ENCODE measurements at regions not wholly inside any gene's neighbourhood (a gene's known extent, or its start where the extent isn't known, plus 50 kb on each side); places are given as distances from the start of the nearest gene placed in this dataset.

- H3K36me3 Mint-ChIP-seq, result no peaks in the 10 kb centered on the region
- H3K9me3 Mint-ChIP-seq, result no peaks in the 10 kb centered on the region
- H3K4me1 Mint-ChIP-seq, result no peaks in the 10 kb centered on the region
- H3K27me3 Mint-ChIP-seq (ENCODE audit: low read depth in 3 of 3), result peaks cover 0 to 6% (median 2%) of the 10 kb centered on the region in 3 donors
- Histone ChIP-seq H3K9me3 (replicated peaks in 1 of 2; ENCODE audit: control insufficient read depth in 1 of 2, insufficient read depth in 1 of 2, low read length in 2 of 2) (no peaks in the 10 kb centered on the region), H3K9ac (ENCODE audit: insufficient read depth, low read length, poor library complexity, severe bottlenecking) (no peak overlapping the region), H3K4me2 (replicated peaks; ENCODE audit: extremely low read depth, low read length, poor library complexity, severe bottlenecking) (no peak overlapping the region), H3K27ac (ENCODE audit: low read depth in 1 of 2, low read length in 2 of 2) (no peak overlapping the region), H3K36me3 (replicated peaks in 1 of 2; ENCODE audit: control insufficient read depth in 1 of 2, insufficient read depth in 2 of 2, low read length in 2 of 2) (no peaks in the 10 kb centered on the region), H3K27me3 (ENCODE audit: control insufficient read depth in 2 of 2, insufficient read depth in 2 of 2, low read length in 2 of 2) (no peaks in the 10 kb centered on the region), H3K4me1 (ENCODE audit: control insufficient read depth in 1 of 2, insufficient read depth in 2 of 2, low read length in 2 of 2) (no peaks in the 10 kb centered on the region), H4K20me1 (ENCODE audit: insufficient read depth, low read length) (no peaks in the 10 kb centered on the region), H3K4me3 (replicated peaks in 1 of 3; ENCODE audit: low read depth in 2 of 3, low read length in 3 of 3) (no peak overlapping the region), H2AFZ (ENCODE audit: insufficient read depth, low read depth, low read length, poor library complexity, severe bottlenecking) (no peak overlapping the region), H3K79me2 (ENCODE audit: insufficient read depth, low read length) (no peaks in the 10 kb centered on the region)
- intact Hi-C loops (cut with micrococcal nuclease), result no loop called here
- no peak for DNase-seq
- no CpG with 5 or more reads among the region's 1 CpG for WGBS (ENCODE audit: insufficient coverage)
- no peak overlapping the region for H3K4me3 Mint-ChIP-seq
- H3K27ac Mint-ChIP-seq, result no peak overlapping the region
- no peak for TF ChIP-seq CTCF (IDR thresholded peaks at IDR 0.05)
Observed at GRCh38 chr3:153957421-153957820, 163.8 kb upstream of the ARHGEF26 start.

GRCh38 chr3:153958635-153959595 is 162.3 kb upstream of the ARHGEF26 start:
- peaks cover 0 to 6% (median 2%) of the 10 kb centered on the region in 3 donors for H3K27me3 Mint-ChIP-seq (ENCODE audit: low read depth in 3 of 3)
- H3K27me3 ChIP-seq (ENCODE audit: control insufficient read depth in 2 of 2, insufficient read depth in 2 of 2, low read length in 2 of 2), result no peaks in the 10 kb centered on the region

More at GRCh38 chr3:153958635-153959595, 162.3 kb upstream of the ARHGEF26 start:
- Mint-ChIP-seq H3K36me3 (no peaks in the 10 kb centered on the region), H3K4me1 (no peaks in the 10 kb centered on the region), H3K4me3 (no peak overlapping the region), H3K9me3 (no peaks in the 10 kb centered on the region), H3K27ac (no peak overlapping the region)
- Histone ChIP-seq H3K79me2 (ENCODE audit: insufficient read depth, low read length) (no peaks in the 10 kb centered on the region), H3K9me3 (replicated peaks in 1 of 2; ENCODE audit: control insufficient read depth in 1 of 2, insufficient read depth in 1 of 2, low read length in 2 of 2) (no peaks in the 10 kb centered on the region), H4K20me1 (ENCODE audit: insufficient read depth, low read length) (no peaks in the 10 kb centered on the region), H3K9ac (ENCODE audit: insufficient read depth, low read length, poor library complexity, severe bottlenecking) (no peak overlapping the region), H3K4me1 (ENCODE audit: control insufficient read depth in 1 of 2, insufficient read depth in 2 of 2, low read length in 2 of 2) (no peaks in the 10 kb centered on the region), H3K27ac (ENCODE audit: low read depth in 1 of 2, low read length in 2 of 2) (no peak overlapping the region), H3K4me2 (replicated peaks; ENCODE audit: extremely low read depth, low read length, poor library complexity, severe bottlenecking) (no peak overlapping the region), H2AFZ (ENCODE audit: insufficient read depth, low read depth, low read length, poor library complexity, severe bottlenecking) (no peak overlapping the region), H3K4me3 (replicated peaks in 1 of 3; ENCODE audit: low read depth in 2 of 3, low read length in 3 of 3) (no peak overlapping the region), H3K36me3 (replicated peaks in 1 of 2; ENCODE audit: control insufficient read depth in 1 of 2, insufficient read depth in 2 of 2, low read length in 2 of 2) (no peaks in the 10 kb centered on the region)
- no CpG with 5 or more reads among the region's 9 CpGs for WGBS (ENCODE audit: insufficient coverage)
- DNase-seq, result no peak
- no peak for TF ChIP-seq CTCF (IDR thresholded peaks at IDR 0.05)
- intact Hi-C loops (cut with micrococcal nuclease), result no loop called here

Data from CD14-positive monocyte (primary cell).